ENCODE measurements at regions not wholly inside any gene's neighbourhood (a gene's known extent, or its start where the extent isn't known, plus 50 kb on each side); places are given as distances from the start of the nearest gene placed in this dataset.

DNA sequence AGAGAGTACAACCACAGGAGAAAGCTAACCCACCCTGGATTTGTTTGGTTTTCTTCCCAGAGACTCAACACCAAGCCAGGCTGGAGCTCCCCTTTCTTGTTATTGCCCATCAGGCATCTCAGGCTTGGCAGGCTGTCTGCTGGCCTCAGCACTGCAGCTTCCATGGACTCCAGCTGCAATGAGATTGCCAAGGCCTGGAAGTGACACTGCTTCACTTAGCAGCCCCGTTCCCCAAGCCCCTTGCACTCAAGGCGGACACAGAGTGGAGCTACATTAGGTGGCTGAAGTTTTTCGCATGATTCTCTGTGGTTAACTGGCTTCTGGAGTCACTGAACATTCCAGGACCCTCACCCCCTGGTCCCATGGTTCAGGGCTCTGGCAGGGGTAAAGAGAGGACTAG, 163.1 kb upstream of the GDF10 start:
- Histone ChIP-seq H3K9ac (ENCODE audit: low read length) (peak overlapping the region; percentile 66), H3K4me3 (ENCODE audit: low read length) (no peak overlapping the region), H3K79me2 (ENCODE audit: low read length) (peaks cover 18% of the 10 kb centered on the region), H2AFZ (ENCODE audit: low read length) (peak overlapping the region; percentile 34; the same call in 1 of the 2 replicates), H3K9me3 (ENCODE audit: low read length) (no peaks in the 10 kb centered on the region), H3K4me1 (ENCODE audit: insufficient read depth, low read length) (peaks cover 14% of the 10 kb centered on the region), H3K27me3 (ENCODE audit: low read length) (no peaks in the 10 kb centered on the region), H4K20me1 (ENCODE audit: low read length) (no peaks in the 10 kb centered on the region), H3K4me2 (ENCODE audit: low read length) (peak overlapping the region; percentile 77), H3K27ac (ENCODE audit: low read length) (peak overlapping the region; percentile 94), H3K9me2 (replicated peaks; ENCODE audit: low read length) (no peaks in the 10 kb centered on the region), H3F3A (ENCODE audit: low read length, unreplicated experiment) (no peaks in the 10 kb centered on the region), H3K36me3 (ENCODE audit: low read depth, low read length) (no peaks in the 10 kb centered on the region)
- ChIA-PET CTCF (no interaction called here), POLR2A (ENCODE audit: unreplicated experiment) (no interaction called here)
- BruUV-seq (replicated peaks): no TSS peak
- intact Hi-C loops (cut with micrococcal nuclease): no loop called here
- ATAC-seq (no peak), DNase-seq (no peak)
- TF ChIP-seq EZH2phosphoT487 (IDR thresholded peaks at IDR 0.05; ENCODE audit: borderline replicate concordance, low read length) (no peak), EZH2 (IDR thresholded peaks at IDR 0.05; ENCODE audit: low read length, unreplicated experiment) (no peak)
- TF ChIP-seq, protein P1, sequence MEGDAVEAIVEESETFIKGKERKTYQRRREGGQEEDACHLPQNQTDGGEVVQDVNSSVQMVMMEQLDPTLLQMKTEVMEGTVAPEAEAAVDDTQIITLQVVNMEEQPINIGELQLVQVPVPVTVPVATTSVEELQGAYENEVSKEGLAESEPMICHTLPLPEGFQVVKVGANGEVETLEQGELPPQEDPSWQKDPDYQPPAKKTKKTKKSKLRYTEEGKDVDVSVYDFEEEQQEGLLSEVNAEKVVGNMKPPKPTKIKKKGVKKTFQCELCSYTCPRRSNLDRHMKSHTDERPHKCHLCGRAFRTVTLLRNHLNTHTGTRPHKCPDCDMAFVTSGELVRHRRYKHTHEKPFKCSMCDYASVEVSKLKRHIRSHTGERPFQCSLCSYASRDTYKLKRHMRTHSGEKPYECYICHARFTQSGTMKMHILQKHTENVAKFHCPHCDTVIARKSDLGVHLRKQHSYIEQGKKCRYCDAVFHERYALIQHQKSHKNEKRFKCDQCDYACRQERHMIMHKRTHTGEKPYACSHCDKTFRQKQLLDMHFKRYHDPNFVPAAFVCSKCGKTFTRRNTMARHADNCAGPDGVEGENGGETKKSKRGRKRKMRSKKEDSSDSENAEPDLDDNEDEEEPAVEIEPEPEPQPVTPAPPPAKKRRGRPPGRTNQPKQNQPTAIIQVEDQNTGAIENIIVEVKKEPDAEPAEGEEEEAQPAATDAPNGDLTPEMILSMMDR (conservative IDR thresholded peaks at IDR 0.05; ENCODE audit: low read depth, low read length): no peak

DNA sequence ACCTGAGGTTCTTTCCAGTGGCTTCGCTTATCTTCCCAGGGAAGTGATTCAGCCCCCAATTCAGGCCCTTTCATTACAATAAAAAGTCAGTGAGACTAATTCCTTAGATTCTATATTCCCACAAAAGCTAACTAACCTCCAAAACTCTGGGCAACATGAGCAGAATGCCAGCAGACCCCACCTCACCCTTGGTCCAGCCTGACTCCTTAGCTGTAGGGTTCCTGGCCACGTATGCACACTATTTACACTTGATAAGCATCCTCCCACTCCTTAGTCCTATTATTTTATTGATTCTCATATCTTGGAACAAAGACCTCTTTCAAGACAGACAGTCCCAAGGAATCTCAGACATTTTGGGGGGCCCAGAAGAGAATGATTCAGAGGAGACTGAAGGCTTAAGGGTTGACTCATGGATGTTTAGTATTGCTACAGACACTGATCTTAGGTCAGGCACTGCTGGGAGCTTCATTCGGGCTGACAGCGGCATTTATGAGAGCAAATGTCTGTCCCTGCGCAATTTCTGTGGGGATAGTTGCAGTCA, 162.6 kb upstream of the GDF10 start:
- Histone ChIP-seq H3K9me3 (ENCODE audit: low read length) (no peaks in the 10 kb centered on the region), H4K20me1 (ENCODE audit: low read length) (no peaks in the 10 kb centered on the region), H3K79me2 (ENCODE audit: low read length) (peaks cover 18% of the 10 kb centered on the region), H3K4me2 (ENCODE audit: low read length) (peak overlapping the region; percentile 77), H3K9ac (ENCODE audit: low read length) (peak overlapping the region; percentile 73), H3K36me3 (ENCODE audit: low read depth, low read length) (no peaks in the 10 kb centered on the region), H2AFZ (ENCODE audit: low read length) (0 out of 2 replicates have a peak overlapping the region, but pooled peaks have one; percentile 34), H3K4me3 (ENCODE audit: low read length) (peak overlapping the region; percentile 54), H3F3A (ENCODE audit: low read length, unreplicated experiment) (no peaks in the 10 kb centered on the region), H3K27ac (ENCODE audit: low read length) (peak overlapping the region; percentile 94), H3K4me1 (ENCODE audit: insufficient read depth, low read length) (peaks cover 14% of the 10 kb centered on the region), H3K27me3 (ENCODE audit: low read length) (no peaks in the 10 kb centered on the region), H3K9me2 (replicated peaks; ENCODE audit: low read length) (no peaks in the 10 kb centered on the region)
- ATAC-seq (peak; percentile 18; the same call in 1 of the 2 replicates), DNase-seq (peak; percentile 62)
- BruUV-seq (replicated peaks): no TSS peak
- POLR2A ChIA-PET (ENCODE audit: unreplicated experiment): no interaction called here
- TF ChIP-seq EZH2phosphoT487 (IDR thresholded peaks at IDR 0.05; ENCODE audit: borderline replicate concordance, low read length) (no peak), EZH2 (IDR thresholded peaks at IDR 0.05; ENCODE audit: low read length, unreplicated experiment) (no peak)
- TF ChIP-seq, protein P1 (conservative IDR thresholded peaks at IDR 0.05; ENCODE audit: low read depth, low read length): no peak
- CTCF ChIA-PET: no interaction called here
- intact Hi-C loops (cut with micrococcal nuclease): no loop called here

DNA sequence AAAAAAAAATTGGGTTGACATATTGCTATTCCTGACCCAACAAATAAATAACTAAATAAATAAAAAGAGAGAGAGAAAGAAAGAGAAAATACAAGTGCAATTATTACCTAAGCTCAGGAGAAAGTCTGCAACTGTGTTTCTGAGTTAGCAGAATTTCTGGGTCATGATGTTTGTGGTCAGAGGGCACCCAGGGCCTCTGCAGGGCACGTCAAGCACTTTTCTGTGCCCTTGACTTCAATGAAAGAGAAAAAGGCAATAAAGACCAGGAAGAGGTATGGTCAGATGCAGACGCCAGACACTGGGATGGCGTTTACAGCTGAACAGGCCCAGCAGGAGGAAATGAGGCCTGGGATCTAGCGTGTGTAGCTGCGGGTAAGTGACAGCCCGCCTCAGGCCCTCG, 160.9 kb upstream of the GDF10 start:
- no peak overlapping the region for H3K9ac ChIP-seq (ENCODE audit: low read length)
- intact Hi-C loops (cut with micrococcal nuclease): no loop called here

More for the DNA sequence above, 160.9 kb upstream of the GDF10 start:
- no peaks in the 10 kb centered on the region for H3K27me3 ChIP-seq (ENCODE audit: low read length)
- DNase-seq: no peak
- H3K36me3 ChIP-seq (ENCODE audit: low read depth, low read length): no peaks in the 10 kb centered on the region
- ChIA-PET CTCF (no interaction called here), POLR2A (ENCODE audit: unreplicated experiment) (no interaction called here)
- TF ChIP-seq, protein P1 (conservative IDR thresholded peaks at IDR 0.05; ENCODE audit: low read depth, low read length): no peak
- TF ChIP-seq EZH2 (IDR thresholded peaks at IDR 0.05; ENCODE audit: low read length, unreplicated experiment) (no peak), EZH2phosphoT487 (IDR thresholded peaks at IDR 0.05; ENCODE audit: borderline replicate concordance, low read length) (no peak)
- peaks cover 14% of the 10 kb centered on the region for H3K4me1 ChIP-seq (ENCODE audit: insufficient read depth, low read length)
- no peaks in the 10 kb centered on the region for H3K9me3 ChIP-seq (ENCODE audit: low read length)
- no peaks in the 10 kb centered on the region for H3F3A ChIP-seq (ENCODE audit: low read length, unreplicated experiment)
- no peaks in the 10 kb centered on the region for H3K9me2 ChIP-seq (replicated peaks; ENCODE audit: low read length)
- peak overlapping the region; percentile 54 for H3K4me3 ChIP-seq (ENCODE audit: low read length)
- no peak for ATAC-seq
- no peak overlapping the region for H2AFZ ChIP-seq (ENCODE audit: low read length)
- H3K4me2 ChIP-seq (ENCODE audit: low read length): peak overlapping the region; percentile 77
- BruUV-seq (replicated peaks): no TSS peak
- peak overlapping the region; percentile 94; the same call in 1 of the 2 replicates for H3K27ac ChIP-seq (ENCODE audit: low read length)
- peaks cover 18% of the 10 kb centered on the region for H3K79me2 ChIP-seq (ENCODE audit: low read length)
- no peaks in the 10 kb centered on the region for H4K20me1 ChIP-seq (ENCODE audit: low read length)
